Neuronal stem cell (in vitro differentiated cells): ENCODE measurements at regions not wholly inside any gene's neighbourhood (a gene's known extent, or its start where the extent isn't known, plus 50 kb on each side); places are given as distances from the start of the nearest gene placed in this dataset.

Experiments used
- DNase-seq: peaks from one replicate; pipeline ENCODE4 v3.0.0-alpha.2; 2013; ENCODE audit warnings: low spot score
- H2AFZ ChIP-seq: one replicate; pipeline ENCODE4 v1.6.1; 2013; ENCODE audit warnings: mild to moderate bottlenecking, low read length, inconsistent platforms
- H2AK5ac ChIP-seq: 2 replicates; pipeline ENCODE4 v1.6.1; 2013; ENCODE audit warnings: low read depth, mild to moderate bottlenecking, inconsistent platforms, low read length, moderate library complexity, mixed read lengths
- H2BK120ac ChIP-seq: 2 replicates; pipeline ENCODE4 v1.6.1; 2013; ENCODE audit warnings: low read depth, mild to moderate bottlenecking, inconsistent platforms, low read length, moderate library complexity, mixed read lengths
- H2BK12ac ChIP-seq: one replicate; pipeline ENCODE4 v1.6.1; 2013; ENCODE audit warnings: low read length, inconsistent platforms
- H2BK15ac ChIP-seq: 2 replicates; pipeline ENCODE4 v1.6.1; 2013; ENCODE audit warnings: mild to moderate bottlenecking, low read length, inconsistent platforms, mixed read lengths
- H2BK5ac ChIP-seq: one replicate; pipeline ENCODE4 v1.6.1; 2013; ENCODE audit warnings: inconsistent platforms, mild to moderate bottlenecking, low read length, moderate library complexity
- H3K14ac ChIP-seq: one replicate; pipeline ENCODE4 v1.6.1; 2013; ENCODE audit warnings: low read length, inconsistent platforms
- H3K18ac ChIP-seq: 2 replicates; pipeline ENCODE4 v1.6.1; 2013; ENCODE audit warnings: low read length, inconsistent platforms
- H3K23ac ChIP-seq: 2 replicates; pipeline ENCODE4 v1.6.1; 2013; ENCODE audit warnings: low read depth, mild to moderate bottlenecking, mixed read lengths, low read length, inconsistent platforms; ENCODE audit not compliant: poor library complexity
- H3K27ac ChIP-seq: replicated peaks from 3 replicates; pipeline ENCODE4 v1.5.1; 2013; ENCODE audit warnings: low read length, inconsistent platforms
- H3K27me3 ChIP-seq, 3 experiments: 2 replicates each; pipeline ENCODE4 v1.6.1; 2013; ENCODE audit warnings: low read length in 3 of 3, mild to moderate bottlenecking in 2 of 3, inconsistent platforms in 1 of 3, low read depth in 1 of 3, mixed read lengths in 1 of 3, moderate library complexity in 1 of 3; ENCODE audit not compliant: control insufficient read depth in 3 of 3, insufficient read depth in 3 of 3
- H3K36me3 ChIP-seq, 2 donors: replicated peaks in 1 of 2; 2 replicates each; pipeline ENCODE4 v1.6.1; 2013; ENCODE audit warnings: low read length in 2 of 2; ENCODE audit not compliant: control insufficient read depth in 2 of 2, insufficient read depth in 2 of 2
- H3K4ac ChIP-seq: 2 replicates; pipeline ENCODE4 v1.6.1; 2013; ENCODE audit warnings: inconsistent platforms, mild to moderate bottlenecking, low read length, moderate library complexity
- H3K4me1 ChIP-seq, 2 donors: 1 replicate in 1 of 2; 2 replicates in 1 of 2; pipeline ENCODE4 v1.6.1; 2013; ENCODE audit warnings: low read length in 2 of 2, low read depth in 1 of 2; ENCODE audit not compliant: control insufficient read depth in 2 of 2, insufficient read depth in 1 of 2
- H3K4me2 ChIP-seq: one replicate; pipeline ENCODE4 v1.6.1; 2013; ENCODE audit warnings: mild to moderate bottlenecking, low read length, inconsistent platforms; ENCODE audit not compliant: insufficient read depth, poor library complexity, severe bottlenecking
- H3K4me3 ChIP-seq, 2 donors: 2 replicates each; pipeline ENCODE4 v1.5.1; 2013; ENCODE audit warnings: low read length in 2 of 2, mild to moderate bottlenecking in 2 of 2, inconsistent platforms in 1 of 2, moderate library complexity in 1 of 2
- H3K79me1 ChIP-seq: one replicate; pipeline ENCODE4 v1.6.1; 2013; ENCODE audit warnings: low read depth, mild to moderate bottlenecking, inconsistent platforms, low read length, moderate library complexity
- H3K9ac ChIP-seq: one replicate; pipeline ENCODE4 v1.6.1; 2013; ENCODE audit warnings: mild to moderate bottlenecking, low read depth, low read length, inconsistent platforms; ENCODE audit not compliant: poor library complexity
- H3K9me3 ChIP-seq, 2 donors: replicated peaks in 1 of 2; 2 replicates each; pipeline versions ENCODE3 to v1.6.1; 2013; ENCODE audit warnings: low read length in 2 of 2, mild to moderate bottlenecking in 2 of 2, inconsistent platforms in 1 of 2, low read depth in 1 of 2, mixed read lengths in 1 of 2, moderate library complexity in 1 of 2; ENCODE audit not compliant: control insufficient read depth in 2 of 2, insufficient read depth in 1 of 2
- H4K8ac ChIP-seq: one replicate; pipeline ENCODE4 v1.6.1; 2013; ENCODE audit warnings: low read depth, mild to moderate bottlenecking, inconsistent platforms, low read length, moderate library complexity
- H4K91ac ChIP-seq: one replicate; pipeline ENCODE4 v1.6.1; 2013; ENCODE audit warnings: low read length, low read depth, mild to moderate bottlenecking, inconsistent platforms; ENCODE audit not compliant: poor library complexity
- WGBS, 2 donors: extraction: QIAGEN DNeasy Blood & Tissue Kit; methylation state at CpG; one replicate each; pipeline ENCODE4 v1.1.7; 2013; ENCODE audit warnings: missing lambda C conversion rate in 2 of 2, mixed read lengths in 1 of 2; ENCODE audit not compliant: insufficient read length in 2 of 2, insufficient replicate concordance in 1 of 2; ENCODE audit errors: extremely low coverage in 2 of 2; 5-methylcytosine and 5-hydroxymethylcytosine counted together

DNA sequence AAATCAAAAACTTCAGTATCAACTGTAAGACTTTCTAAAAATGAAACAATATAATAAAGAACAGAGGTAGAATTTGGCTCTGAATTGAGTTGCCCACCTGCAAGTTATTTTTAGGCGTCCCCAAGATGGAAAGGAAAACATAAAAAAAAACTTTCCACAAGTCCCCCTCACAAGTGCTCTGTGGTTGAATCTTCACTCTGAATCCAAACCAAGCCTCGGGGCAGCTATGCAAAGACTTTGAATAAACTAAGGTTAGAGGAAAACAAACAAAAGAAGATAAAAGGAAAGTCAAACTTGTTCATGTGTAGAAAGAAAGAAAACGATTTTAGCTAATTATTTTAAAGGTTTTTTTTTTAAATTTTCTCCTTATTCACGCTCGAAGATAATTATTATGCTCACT, 372.4 kb upstream of the SLIT2 start:
- H3K9me3 ChIP-seq, result no peaks in the 10 kb centered on the region
- H3K4ac ChIP-seq, result no peak overlapping the region
- H2BK12ac ChIP-seq, result no peak overlapping the region
- no peak overlapping the region for H2BK15ac ChIP-seq
- DNase-seq, result no peak
- H3K36me3 ChIP-seq, result no peaks in the 10 kb centered on the region
- no peak overlapping the region for H2AFZ ChIP-seq
- H2AK5ac ChIP-seq, result no peak overlapping the region
- no peaks in the 10 kb centered on the region for H3K79me1 ChIP-seq
- H4K8ac ChIP-seq, result no peak overlapping the region
- H3K23ac ChIP-seq, result no peak overlapping the region
- H3K4me3 ChIP-seq, result no peak overlapping the region
- H2BK5ac ChIP-seq, result no peak overlapping the region
- H3K9ac ChIP-seq, result no peak overlapping the region
- H3K27me3 ChIP-seq, result no peaks in the 10 kb centered on the region
- no CpG with 5 or more reads among the region's 5 CpGs for WGBS, 2 donors
- no peak overlapping the region for H3K18ac ChIP-seq
- H3K4me1 ChIP-seq, result no peaks in the 10 kb centered on the region
- no peak overlapping the region for H3K27ac ChIP-seq
- H4K91ac ChIP-seq, result no peak overlapping the region
- H3K14ac ChIP-seq, result no peak overlapping the region
- no peak overlapping the region for H2BK120ac ChIP-seq
- H3K4me2 ChIP-seq, result no peak overlapping the region

DNA sequence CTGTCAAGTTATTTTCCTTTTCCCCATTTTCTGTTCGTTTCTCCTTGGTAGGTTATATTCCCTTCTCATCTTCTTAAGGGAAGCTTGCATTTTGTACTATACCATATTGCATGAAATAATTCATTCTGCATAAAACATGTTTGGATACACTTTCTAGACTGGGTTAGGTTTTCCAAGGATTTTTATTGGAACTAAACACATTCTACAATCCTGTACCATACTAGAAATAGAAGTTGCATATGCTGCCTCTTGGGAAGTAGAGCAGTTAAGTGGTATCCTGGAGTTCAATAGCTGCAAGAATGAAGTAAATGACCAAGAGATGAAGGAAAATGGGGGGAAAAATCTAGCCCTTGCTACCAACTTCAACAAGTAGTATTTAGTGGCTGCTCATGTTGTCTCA, 393.7 kb upstream of the SLIT2 start:
- Histone ChIP-seq H3K9ac (no peak overlapping the region), H3K4ac (no peak overlapping the region), H3K79me1 (no peaks in the 10 kb centered on the region), H3K36me3 (no peaks in the 10 kb centered on the region), H2BK15ac (no peak overlapping the region), H2AFZ (no peak overlapping the region), H4K8ac (no peak overlapping the region), H2BK120ac (no peak overlapping the region), H2AK5ac (no peak overlapping the region), H3K9me3 (peaks cover 0 to 10% of the 10 kb centered on the region in 2 donors), H3K4me3 (no peak overlapping the region), H3K14ac (no peak overlapping the region), H2BK5ac (no peak overlapping the region), H4K91ac (no peak overlapping the region), H3K23ac (no peak overlapping the region), H3K27me3 (no peaks in the 10 kb centered on the region), H2BK12ac (no peak overlapping the region), H3K4me1 (no peaks in the 10 kb centered on the region), H3K4me2 (no peak overlapping the region), H3K18ac (no peak overlapping the region), H3K27ac (no peak overlapping the region)
- no peak for DNase-seq
- WGBS, 2 donors, result no CpG with 5 or more reads among the region's 1 CpG

DNA sequence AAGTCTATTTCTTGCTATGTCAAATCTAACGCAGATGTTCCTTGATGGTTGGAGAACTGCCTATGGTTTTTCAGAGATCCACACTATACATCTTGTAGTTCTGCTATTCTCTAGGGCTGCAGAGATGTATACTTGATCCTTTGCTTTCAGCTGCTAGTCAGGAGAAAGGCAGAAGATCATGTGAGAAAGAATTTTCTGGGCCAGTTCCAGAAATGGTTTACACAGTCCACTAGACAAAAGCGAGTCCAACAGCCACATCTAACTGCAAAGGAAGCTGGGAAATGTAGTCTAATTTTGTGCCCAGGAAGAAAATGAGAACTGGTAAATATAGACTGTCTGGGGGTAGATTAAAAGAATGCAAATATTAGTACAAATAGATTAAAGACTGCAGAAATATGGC, 394.3 kb upstream of the SLIT2 start:
- Histone ChIP-seq H3K9me3 (peaks cover 0 to 10% of the 10 kb centered on the region in 2 donors), H3K36me3 (no peaks in the 10 kb centered on the region), H3K27me3 (no peaks in the 10 kb centered on the region), H3K18ac (no peak overlapping the region), H2AK5ac (no peak overlapping the region), H2BK15ac (no peak overlapping the region), H2BK12ac (no peak overlapping the region), H2AFZ (no peak overlapping the region), H3K4me2 (no peak overlapping the region), H3K14ac (no peak overlapping the region), H3K27ac (no peak overlapping the region), H3K4me3 (no peak overlapping the region), H3K4me1 (no peaks in the 10 kb centered on the region), H3K4ac (no peak overlapping the region), H2BK120ac (no peak overlapping the region), H3K9ac (no peak overlapping the region), H2BK5ac (no peak overlapping the region), H3K79me1 (no peaks in the 10 kb centered on the region), H3K23ac (no peak overlapping the region), H4K8ac (no peak overlapping the region), H4K91ac (no peak overlapping the region)
- no CpG with 5 or more reads among the region's 2 CpGs for WGBS, 2 donors
- no peak for DNase-seq

- H4K8ac ChIP-seq, result no peak overlapping the region
- no peak overlapping the region for H3K9ac ChIP-seq
- no peak overlapping the region for H2AK5ac ChIP-seq
- H3K14ac ChIP-seq, result no peak overlapping the region
- H2BK5ac ChIP-seq, result no peak overlapping the region
- H2BK12ac ChIP-seq, result no peak overlapping the region
- H3K9me3 ChIP-seq, result peaks cover 0 to 10% of the 10 kb centered on the region in 2 donors
- no peak overlapping the region for H3K18ac ChIP-seq
- H3K27me3 ChIP-seq, result no peaks in the 10 kb centered on the region
- H3K4ac ChIP-seq, result no peak overlapping the region
- peak overlapping the region; percentile 58 for H2AFZ ChIP-seq
- no peak overlapping the region for H4K91ac ChIP-seq
- no peaks in the 10 kb centered on the region for H3K4me1 ChIP-seq
- WGBS, 2 donors, result no CpG with 5 or more reads among the region's 5 CpGs
- no peak overlapping the region for H2BK15ac ChIP-seq
- H3K4me3 ChIP-seq, result no peak overlapping the region
- no peaks in the 10 kb centered on the region for H3K79me1 ChIP-seq
- no peak overlapping the region for H3K27ac ChIP-seq
- H3K36me3 ChIP-seq, result no peaks in the 10 kb centered on the region
- no peak overlapping the region for H3K4me2 ChIP-seq
- no peak for DNase-seq
- no peak overlapping the region for H3K23ac ChIP-seq
- no peak overlapping the region for H2BK120ac ChIP-seq
These were observed 400.8 kb upstream of the SLIT2 start for GRCh38 chr4:19850909-19851308.
